ENCODE measurements at regions not wholly inside any gene's neighbourhood (a gene's known extent, or its start where the extent isn't known, plus 50 kb on each side); places are given as distances from the start of the nearest gene placed in this dataset.

- no peak overlapping the region for H3K27ac ChIP-seq (ENCODE audit: low read length)
- H3K36me3 ChIP-seq (replicated peaks; ENCODE audit: insufficient read depth, low read length) = no peaks in the 10 kb centered on the region
- H3K79me2 ChIP-seq (ENCODE audit: low read length) = no peaks in the 10 kb centered on the region
- H3F3A ChIP-seq (ENCODE audit: insufficient read depth, low read length) = no peaks in the 10 kb centered on the region
- TF ChIP-seq EZH2 (optimal IDR thresholded peaks at IDR 0.05; ENCODE audit: low read depth, low read length) (no peak), EZH2phosphoT487 (IDR thresholded peaks at IDR 0.05; ENCODE audit: low read length) (no peak)
- TF ChIP-seq, protein P1, sequence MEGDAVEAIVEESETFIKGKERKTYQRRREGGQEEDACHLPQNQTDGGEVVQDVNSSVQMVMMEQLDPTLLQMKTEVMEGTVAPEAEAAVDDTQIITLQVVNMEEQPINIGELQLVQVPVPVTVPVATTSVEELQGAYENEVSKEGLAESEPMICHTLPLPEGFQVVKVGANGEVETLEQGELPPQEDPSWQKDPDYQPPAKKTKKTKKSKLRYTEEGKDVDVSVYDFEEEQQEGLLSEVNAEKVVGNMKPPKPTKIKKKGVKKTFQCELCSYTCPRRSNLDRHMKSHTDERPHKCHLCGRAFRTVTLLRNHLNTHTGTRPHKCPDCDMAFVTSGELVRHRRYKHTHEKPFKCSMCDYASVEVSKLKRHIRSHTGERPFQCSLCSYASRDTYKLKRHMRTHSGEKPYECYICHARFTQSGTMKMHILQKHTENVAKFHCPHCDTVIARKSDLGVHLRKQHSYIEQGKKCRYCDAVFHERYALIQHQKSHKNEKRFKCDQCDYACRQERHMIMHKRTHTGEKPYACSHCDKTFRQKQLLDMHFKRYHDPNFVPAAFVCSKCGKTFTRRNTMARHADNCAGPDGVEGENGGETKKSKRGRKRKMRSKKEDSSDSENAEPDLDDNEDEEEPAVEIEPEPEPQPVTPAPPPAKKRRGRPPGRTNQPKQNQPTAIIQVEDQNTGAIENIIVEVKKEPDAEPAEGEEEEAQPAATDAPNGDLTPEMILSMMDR (IDR thresholded peaks at IDR 0.05; ENCODE audit: low read length) = no peak
- H3K9me3 ChIP-seq (replicated peaks; ENCODE audit: insufficient read depth, low read length) = no peaks in the 10 kb centered on the region
- DNase-seq = no peak
- no peak overlapping the region for H3K4me3 ChIP-seq (ENCODE audit: low read length)
- H3K27me3 ChIP-seq (replicated peaks; ENCODE audit: insufficient read depth, low read length) = no peaks in the 10 kb centered on the region
- no peaks in the 10 kb centered on the region for H3K4me1 ChIP-seq (ENCODE audit: low read length)
- no peak overlapping the region for H3K4me2 ChIP-seq (ENCODE audit: low read depth, low read length)
- H3K9me2 ChIP-seq (replicated peaks; ENCODE audit: insufficient read depth, low read length) = no peaks in the 10 kb centered on the region
- no peak overlapping the region for H3K9ac ChIP-seq (ENCODE audit: low read length)
- H2AFZ ChIP-seq (ENCODE audit: low read length) = no peak overlapping the region
- H4K20me1 ChIP-seq (ENCODE audit: insufficient read depth, low read length) = no peaks in the 10 kb centered on the region
Measured at GRCh38 chr12:33734871-33735270, 287.4 kb upstream of the ALG10 start.

- H3K36me3 ChIP-seq (replicated peaks; ENCODE audit: insufficient read depth, low read length) = no peaks in the 10 kb centered on the region
- no peaks in the 10 kb centered on the region for H3F3A ChIP-seq (ENCODE audit: insufficient read depth, low read length)
- H3K9ac ChIP-seq (ENCODE audit: low read length) = no peak overlapping the region
- H3K4me1 ChIP-seq (ENCODE audit: low read length) = no peaks in the 10 kb centered on the region
- H3K9me2 ChIP-seq (replicated peaks; ENCODE audit: insufficient read depth, low read length) = no peaks in the 10 kb centered on the region
- H3K4me3 ChIP-seq (ENCODE audit: low read length) = no peak overlapping the region
- no peak for DNase-seq
- H3K27me3 ChIP-seq (replicated peaks; ENCODE audit: insufficient read depth, low read length) = no peaks in the 10 kb centered on the region
- H3K79me2 ChIP-seq (ENCODE audit: low read length) = no peaks in the 10 kb centered on the region
- no peaks in the 10 kb centered on the region for H3K9me3 ChIP-seq (replicated peaks; ENCODE audit: insufficient read depth, low read length)
- H3K4me2 ChIP-seq (ENCODE audit: low read depth, low read length) = no peak overlapping the region
- no peaks in the 10 kb centered on the region for H4K20me1 ChIP-seq (ENCODE audit: insufficient read depth, low read length)
- no peak overlapping the region for H3K27ac ChIP-seq (ENCODE audit: low read length)
- TF ChIP-seq, protein P1 (IDR thresholded peaks at IDR 0.05; ENCODE audit: low read length) = no peak
- H2AFZ ChIP-seq (ENCODE audit: low read length) = no peak overlapping the region
Measured at GRCh38 chr12:33752854-33753253, 269.4 kb upstream of the ALG10 start.

- H3K79me2 ChIP-seq (ENCODE audit: low read length) = no peaks in the 10 kb centered on the region
- H3K9me2 ChIP-seq (replicated peaks; ENCODE audit: insufficient read depth, low read length) = no peaks in the 10 kb centered on the region
- no peak overlapping the region for H3K27ac ChIP-seq (ENCODE audit: low read length)
- no peaks in the 10 kb centered on the region for H3K36me3 ChIP-seq (replicated peaks; ENCODE audit: insufficient read depth, low read length)
- H2AFZ ChIP-seq (ENCODE audit: low read length) = no peak overlapping the region
- no peak overlapping the region for H3K4me2 ChIP-seq (ENCODE audit: low read depth, low read length)
- DNase-seq = no peak
- TF ChIP-seq, protein P1 (IDR thresholded peaks at IDR 0.05; ENCODE audit: low read length) = no peak
- TF ChIP-seq EZH2 (optimal IDR thresholded peaks at IDR 0.05; ENCODE audit: low read depth, low read length) (no peak), EZH2phosphoT487 (IDR thresholded peaks at IDR 0.05; ENCODE audit: low read length) (no peak)
- H3K27me3 ChIP-seq (replicated peaks; ENCODE audit: insufficient read depth, low read length) = no peaks in the 10 kb centered on the region
- H4K20me1 ChIP-seq (ENCODE audit: insufficient read depth, low read length) = no peaks in the 10 kb centered on the region
- H3K4me3 ChIP-seq (ENCODE audit: low read length) = no peak overlapping the region
- no peak overlapping the region for H3K9ac ChIP-seq (ENCODE audit: low read length)
- no peaks in the 10 kb centered on the region for H3F3A ChIP-seq (ENCODE audit: insufficient read depth, low read length)
- no peaks in the 10 kb centered on the region for H3K4me1 ChIP-seq (ENCODE audit: low read length)
- H3K9me3 ChIP-seq (replicated peaks; ENCODE audit: insufficient read depth, low read length) = no peaks in the 10 kb centered on the region
Measured at GRCh38 chr12:33757701-33758100, 264.6 kb upstream of the ALG10 start.
